Mesodermal cell (in vitro differentiated cells): ENCODE measurements at regions not wholly inside any gene's neighbourhood (a gene's known extent, or its start where the extent isn't known, plus 50 kb on each side); places are given as distances from the start of the nearest gene placed in this dataset.
A peak's percentile ranks its signal among the peaks of the same experiment; 100 is the strongest.

Experiments used
- H3K27ac ChIP-seq: 2 replicates; pipeline ENCODE4 v1.7.0; 2013; ENCODE audit warnings: mild to moderate bottlenecking, low read depth, low read length, moderate library complexity; ENCODE audit not compliant: severe bottlenecking
- H3K36me3 ChIP-seq: 2 replicates; pipeline ENCODE4 v1.7.1; 2013; ENCODE audit warnings: mild to moderate bottlenecking, low read length, moderate library complexity; ENCODE audit not compliant: control insufficient read depth, insufficient read depth
- H3K4me1 ChIP-seq: one replicate; pipeline ENCODE4 v1.7.1; 2013; ENCODE audit warnings: mild to moderate bottlenecking, low read length; ENCODE audit not compliant: insufficient read depth, control insufficient read depth, poor library complexity, severe bottlenecking
- H3K4me3 ChIP-seq: 2 replicates; pipeline ENCODE4 v1.7.0; 2013; ENCODE audit warnings: low read length, control low read depth, mild to moderate bottlenecking; ENCODE audit not compliant: insufficient read depth, poor library complexity, severe bottlenecking; ENCODE audit errors: extremely low read depth
- H3K9me3 ChIP-seq: 2 replicates; pipeline ENCODE4 v1.7.1; 2013; ENCODE audit warnings: mild to moderate bottlenecking, low read length, moderate library complexity; ENCODE audit not compliant: control insufficient read depth
- WGBS, 2 experiments: methylation state at CpG; one replicate each; pipeline ENCODE4 v1.1.5; 2013; ENCODE audit warnings: missing lambda C conversion rate in 2 of 2; ENCODE audit not compliant: insufficient coverage in 2 of 2; 5-methylcytosine and 5-hydroxymethylcytosine counted together

- WGBS, 2 experiments, result 88 to 100% methylated on average over 1 of the region's 2 CpGs
- Histone ChIP-seq H3K4me3 (no peak overlapping the region), H3K36me3 (no peaks in the 10 kb centered on the region), H3K9me3 (no peaks in the 10 kb centered on the region), H3K4me1 (no peaks in the 10 kb centered on the region), H3K27ac (peak overlapping the region; percentile 16)
Observed at GRCh38 chr1:239833723-239834122, 258.0 kb upstream of the FMN2 start.

GRCh38 chr1:239835946-239836440 lies 255.7 kb upstream of the FMN2 start:
- Histone ChIP-seq H3K9me3 (no peaks in the 10 kb centered on the region), H3K4me3 (no peak overlapping the region), H3K27ac (no peak overlapping the region), H3K4me1 (no peaks in the 10 kb centered on the region), H3K36me3 (no peaks in the 10 kb centered on the region)
- 89 to 98% methylated on average over 5 of the region's 7 CpGs for WGBS, 2 experiments

GRCh38 chr1:239840336-239840735 lies 251.3 kb upstream of the FMN2 start:
- no peak overlapping the region for H3K27ac ChIP-seq
- H3K36me3 ChIP-seq, result no peaks in the 10 kb centered on the region
- no CpG with 5 or more reads among the region's 1 CpG for WGBS, 2 experiments
- H3K4me3 ChIP-seq, result no peak overlapping the region
- H3K4me1 ChIP-seq, result no peaks in the 10 kb centered on the region
- H3K9me3 ChIP-seq, result no peaks in the 10 kb centered on the region

DNA sequence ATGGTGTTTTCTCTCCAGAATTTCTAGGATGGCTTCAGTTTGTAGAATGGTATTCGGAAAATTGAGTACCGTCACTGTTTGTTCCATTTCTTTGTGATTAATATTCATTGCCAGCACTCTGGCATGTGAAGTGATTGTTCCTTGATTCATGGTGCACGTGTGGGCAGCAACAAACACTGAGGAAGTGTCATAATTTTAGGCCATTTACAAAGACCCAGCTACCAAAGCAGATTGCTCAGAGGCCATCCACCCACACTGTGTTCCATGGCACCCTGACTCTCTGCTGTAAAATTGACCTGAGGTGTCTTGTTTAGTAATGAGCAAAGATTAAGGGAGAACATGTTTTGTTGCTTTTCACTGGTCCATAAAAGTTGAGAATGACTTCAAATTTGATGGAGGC lies 250.9 kb upstream of the FMN2 start:
- H3K36me3 ChIP-seq, result no peaks in the 10 kb centered on the region
- H3K27ac ChIP-seq, result no peak overlapping the region
- H3K9me3 ChIP-seq, result no peaks in the 10 kb centered on the region
- H3K4me1 ChIP-seq, result no peaks in the 10 kb centered on the region
- H3K4me3 ChIP-seq, result no peak overlapping the region
- WGBS, 2 experiments, result 86% methylated on average over 2 to 3 of the region's 3 CpGs

- no CpG with 5 or more reads among the region's 2 CpGs for WGBS, 2 experiments
- no peak overlapping the region for H3K4me3 ChIP-seq
- H3K27ac ChIP-seq, result no peak overlapping the region
- no peaks in the 10 kb centered on the region for H3K36me3 ChIP-seq
- no peaks in the 10 kb centered on the region for H3K9me3 ChIP-seq
- H3K4me1 ChIP-seq, result no peaks in the 10 kb centered on the region
Observed at GRCh38 chr1:239841631-239842030, 250.1 kb upstream of the FMN2 start.

- H3K4me1 ChIP-seq, result no peaks in the 10 kb centered on the region
- H3K27ac ChIP-seq, result no peak overlapping the region
- H3K36me3 ChIP-seq, result no peaks in the 10 kb centered on the region
- H3K4me3 ChIP-seq, result no peak overlapping the region
- H3K9me3 ChIP-seq, result no peaks in the 10 kb centered on the region
- 100% methylated on average over 1 of the region's 2 CpGs for WGBS, 2 experiments
Observed at GRCh38 chr1:239843541-239843940, 248.1 kb upstream of the FMN2 start.

GRCh38 chr1:239844833-239845232 lies 246.8 kb upstream of the FMN2 start:
- whole genome bisulfite sequencing, 2 experiments, result 83 to 100% methylated on average over 1 of the region's 1 CpG
- Histone ChIP-seq H3K36me3 (no peaks in the 10 kb centered on the region), H3K9me3 (no peaks in the 10 kb centered on the region), H3K4me3 (no peak overlapping the region), H3K27ac (no peak overlapping the region), H3K4me1 (no peaks in the 10 kb centered on the region)

GRCh38 chr1:239854922-239855321 lies 236.8 kb upstream of the FMN2 start:
- Histone ChIP-seq H3K4me3 (no peak overlapping the region), H3K9me3 (no peaks in the 10 kb centered on the region), H3K36me3 (no peaks in the 10 kb centered on the region), H3K4me1 (no peaks in the 10 kb centered on the region), H3K27ac (no peak overlapping the region)
- 96% methylated on average over 2 of the region's 2 CpGs; no CpG with 5 or more reads in 1 of the 2 experiments for WGBS, 2 experiments

DNA sequence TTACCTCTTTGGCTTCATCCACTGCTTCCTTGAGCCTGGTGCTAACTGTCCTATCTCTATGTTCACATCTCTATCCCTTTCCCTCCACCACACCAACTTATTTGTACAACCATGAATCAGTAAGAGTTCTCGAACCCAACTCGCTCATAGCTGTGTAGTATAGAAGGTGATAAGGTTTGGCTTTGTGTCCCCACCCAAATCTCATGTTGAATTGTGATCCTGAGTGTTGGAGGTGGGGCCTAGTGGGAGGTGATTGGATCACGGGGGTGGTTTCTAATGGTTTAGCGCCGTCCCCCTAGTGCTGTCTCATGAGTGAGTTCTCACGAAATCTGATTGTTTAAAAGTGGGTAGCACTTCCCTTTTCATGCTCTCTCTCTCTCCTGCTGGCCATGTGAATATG lies 235.6 kb upstream of the FMN2 start:
- Histone ChIP-seq H3K4me3 (no peak overlapping the region), H3K36me3 (no peaks in the 10 kb centered on the region), H3K27ac (no peak overlapping the region), H3K4me1 (no peaks in the 10 kb centered on the region), H3K9me3 (no peaks in the 10 kb centered on the region)
- 87% methylated on average over 3 of the region's 6 CpGs; no CpG with 5 or more reads in 1 of the 2 experiments for WGBS, 2 experiments

DNA sequence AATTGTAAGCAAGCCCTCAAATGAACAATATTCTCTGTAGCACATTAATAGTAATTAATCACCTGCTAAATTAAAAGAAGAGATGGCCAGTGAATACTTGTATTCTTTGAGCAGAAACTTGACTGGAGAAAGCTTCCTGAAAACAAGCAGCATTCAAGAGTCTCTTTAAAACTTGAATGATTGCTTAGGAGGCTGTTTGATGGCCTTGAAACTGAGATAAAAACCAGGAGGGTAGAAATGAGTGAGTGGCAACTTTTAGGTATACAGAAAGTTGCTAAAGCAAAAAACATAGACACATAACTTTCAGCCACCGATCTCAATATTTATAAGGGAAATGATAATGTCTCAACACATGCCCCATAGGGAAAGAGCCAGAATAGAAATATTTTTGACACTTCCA lies 234.8 kb upstream of the FMN2 start:
- no CpG with 5 or more reads among the region's 1 CpG for WGBS, 2 experiments
- Histone ChIP-seq H3K4me3 (no peak overlapping the region), H3K4me1 (no peaks in the 10 kb centered on the region), H3K9me3 (no peaks in the 10 kb centered on the region), H3K27ac (no peak overlapping the region), H3K36me3 (no peaks in the 10 kb centered on the region)

- no peaks in the 10 kb centered on the region for H3K9me3 ChIP-seq
- 86 to 92% methylated on average over 2 to 3 of the region's 4 CpGs for WGBS, 2 experiments
- no peaks in the 10 kb centered on the region for H3K36me3 ChIP-seq
- H3K4me3 ChIP-seq, result no peak overlapping the region
- H3K27ac ChIP-seq, result no peak overlapping the region
- H3K4me1 ChIP-seq, result no peaks in the 10 kb centered on the region
Observed at GRCh38 chr1:239858057-239858456, 233.6 kb upstream of the FMN2 start.
